ENCODE measurements at regions not wholly inside any gene's neighbourhood (a gene's known extent, or its start where the extent isn't known, plus 50 kb on each side); places are given as distances from the start of the nearest gene placed in this dataset.

- Histone ChIP-seq H3K4me1 (replicated peaks; ENCODE audit: insufficient read depth) (no peaks in the 10 kb centered on the region), H3K27ac (no peak overlapping the region), H3K36me3 (ENCODE audit: low read depth) (no peaks in the 10 kb centered on the region), H3K4me2 (no peak overlapping the region), H3K9me3 (ENCODE audit: insufficient read depth, low read depth) (no peaks in the 10 kb centered on the region), H2AFZ (no peak overlapping the region), H3K9me2 (ENCODE audit: insufficient read depth) (no peaks in the 10 kb centered on the region), H3K4me3 (no peak overlapping the region), H4K20me1 (ENCODE audit: insufficient read depth) (no peaks in the 10 kb centered on the region), H3F3A (ENCODE audit: insufficient read depth, low read depth) (no peaks in the 10 kb centered on the region), H3K79me2 (ENCODE audit: low read depth) (no peaks in the 10 kb centered on the region), H3K27me3 (ENCODE audit: insufficient read depth, low read depth) (no peaks in the 10 kb centered on the region)
- no TSS peak for BruUV-seq (replicated peaks)
- no peak for TF ChIP-seq EZH2 (IDR thresholded peaks at IDR 0.05; ENCODE audit: low read depth)
- TF ChIP-seq, protein P1, sequence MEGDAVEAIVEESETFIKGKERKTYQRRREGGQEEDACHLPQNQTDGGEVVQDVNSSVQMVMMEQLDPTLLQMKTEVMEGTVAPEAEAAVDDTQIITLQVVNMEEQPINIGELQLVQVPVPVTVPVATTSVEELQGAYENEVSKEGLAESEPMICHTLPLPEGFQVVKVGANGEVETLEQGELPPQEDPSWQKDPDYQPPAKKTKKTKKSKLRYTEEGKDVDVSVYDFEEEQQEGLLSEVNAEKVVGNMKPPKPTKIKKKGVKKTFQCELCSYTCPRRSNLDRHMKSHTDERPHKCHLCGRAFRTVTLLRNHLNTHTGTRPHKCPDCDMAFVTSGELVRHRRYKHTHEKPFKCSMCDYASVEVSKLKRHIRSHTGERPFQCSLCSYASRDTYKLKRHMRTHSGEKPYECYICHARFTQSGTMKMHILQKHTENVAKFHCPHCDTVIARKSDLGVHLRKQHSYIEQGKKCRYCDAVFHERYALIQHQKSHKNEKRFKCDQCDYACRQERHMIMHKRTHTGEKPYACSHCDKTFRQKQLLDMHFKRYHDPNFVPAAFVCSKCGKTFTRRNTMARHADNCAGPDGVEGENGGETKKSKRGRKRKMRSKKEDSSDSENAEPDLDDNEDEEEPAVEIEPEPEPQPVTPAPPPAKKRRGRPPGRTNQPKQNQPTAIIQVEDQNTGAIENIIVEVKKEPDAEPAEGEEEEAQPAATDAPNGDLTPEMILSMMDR (conservative IDR thresholded peaks at IDR 0.05) = no peak
- intact Hi-C loops (cut with micrococcal nuclease; ENCODE audit: unreplicated experiment) = no loop called here
- no peak for DNase-seq
- ChIA-PET CTCF (no interaction called here), POLR2A (ENCODE audit: unreplicated experiment) (no interaction called here)
Observed at GRCh38 chr9:11894136-11894535, 799.0 kb upstream of the TYRP1 start.

DNA sequence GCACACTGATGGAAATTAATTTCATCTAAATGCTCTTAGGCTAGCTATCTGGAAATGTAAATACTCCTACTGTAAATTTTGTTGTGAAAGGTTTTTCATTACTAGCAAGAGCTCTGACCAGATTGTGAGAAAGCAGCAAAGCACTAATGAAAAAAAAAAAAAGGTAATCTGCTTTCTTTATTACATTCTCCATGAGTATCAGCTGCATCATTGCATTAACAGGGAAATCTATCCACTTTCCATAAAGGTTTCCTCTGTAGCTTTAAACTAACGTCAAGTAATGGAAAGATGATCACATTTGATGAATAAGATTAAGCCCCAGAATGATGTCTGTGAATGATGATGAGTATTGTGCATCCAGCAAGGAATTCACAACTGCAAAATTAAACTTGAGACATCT lies 790.6 kb upstream of the TYRP1 start:
- Histone ChIP-seq H2AFZ (no peak overlapping the region), H3K27me3 (ENCODE audit: insufficient read depth, low read depth) (no peaks in the 10 kb centered on the region), H4K20me1 (ENCODE audit: insufficient read depth) (no peaks in the 10 kb centered on the region), H3K79me2 (ENCODE audit: low read depth) (no peaks in the 10 kb centered on the region), H3K27ac (no peak overlapping the region), H3K4me1 (replicated peaks; ENCODE audit: insufficient read depth) (no peaks in the 10 kb centered on the region), H3K4me2 (no peak overlapping the region), H3K4me3 (no peak overlapping the region), H3K9me2 (ENCODE audit: insufficient read depth) (no peaks in the 10 kb centered on the region), H3K36me3 (ENCODE audit: low read depth) (no peaks in the 10 kb centered on the region), H3K9me3 (ENCODE audit: insufficient read depth, low read depth) (no peaks in the 10 kb centered on the region), H3F3A (ENCODE audit: insufficient read depth, low read depth) (no peaks in the 10 kb centered on the region)
- CTCF ChIA-PET = no interaction called here
- DNase-seq = no peak
- TF ChIP-seq, protein P1 (conservative IDR thresholded peaks at IDR 0.05) = no peak
- no peak for TF ChIP-seq EZH2 (IDR thresholded peaks at IDR 0.05; ENCODE audit: low read depth)
- no TSS peak for BruUV-seq (replicated peaks)
- POLR2A ChIA-PET (ENCODE audit: unreplicated experiment) = no interaction called here
- intact Hi-C loops (cut with micrococcal nuclease; ENCODE audit: unreplicated experiment) = no loop called here

DNA sequence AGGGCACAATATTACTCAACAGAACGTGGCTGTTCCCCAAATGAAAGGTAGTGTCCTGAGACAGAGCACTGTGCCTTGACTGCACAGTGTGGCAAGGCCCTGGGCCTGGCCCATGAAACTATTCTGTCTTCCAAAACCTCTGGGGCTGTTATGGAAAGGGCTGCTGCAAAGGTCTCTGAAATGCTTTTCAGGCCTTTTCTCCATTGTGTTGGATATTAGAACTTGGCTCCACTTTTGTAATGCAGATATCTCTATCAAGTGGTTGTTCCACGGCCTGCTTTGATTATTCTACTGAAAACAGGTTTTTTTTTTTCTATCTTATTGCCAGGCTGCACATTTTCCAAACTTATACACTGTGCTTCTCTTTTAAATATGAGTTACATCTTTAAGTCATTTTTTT lies 777.5 kb upstream of the TYRP1 start:
- Histone ChIP-seq H2AFZ (no peak overlapping the region), H3K9me3 (ENCODE audit: insufficient read depth, low read depth) (no peaks in the 10 kb centered on the region), H3K79me2 (ENCODE audit: low read depth) (no peaks in the 10 kb centered on the region), H3K36me3 (ENCODE audit: low read depth) (no peaks in the 10 kb centered on the region), H4K20me1 (ENCODE audit: insufficient read depth) (no peaks in the 10 kb centered on the region), H3K4me1 (replicated peaks; ENCODE audit: insufficient read depth) (no peaks in the 10 kb centered on the region), H3K4me2 (no peak overlapping the region), H3K4me3 (no peak overlapping the region), H3K27me3 (ENCODE audit: insufficient read depth, low read depth) (no peaks in the 10 kb centered on the region), H3K27ac (no peak overlapping the region), H3F3A (ENCODE audit: insufficient read depth, low read depth) (no peaks in the 10 kb centered on the region), H3K9me2 (ENCODE audit: insufficient read depth) (no peaks in the 10 kb centered on the region)
- intact Hi-C loops (cut with micrococcal nuclease; ENCODE audit: unreplicated experiment) = no loop called here
- no TSS peak for BruUV-seq (replicated peaks)
- no peak for DNase-seq
- CTCF ChIA-PET = no interaction called here
- POLR2A ChIA-PET (ENCODE audit: unreplicated experiment) = no interaction called here
- TF ChIP-seq EZH2 (IDR thresholded peaks at IDR 0.05; ENCODE audit: low read depth) = no peak
- TF ChIP-seq, protein P1 (conservative IDR thresholded peaks at IDR 0.05) = no peak

Data from PC-9 (cell line).